ENCODE measurements at regions not wholly inside any gene's neighbourhood (a gene's known extent, or its start where the extent isn't known, plus 50 kb on each side); places are given as distances from the start of the nearest gene placed in this dataset.

GRCh38 chr4:186871856-186872255 lies 148.2 kb upstream of the FAT1 start:
- TF ChIP-seq FOXA1 (IDR thresholded peaks at IDR 0.05) (no peak), FOXK2 (IDR thresholded peaks at IDR 0.05) (no peak)
